ENCODE measurements at regions not wholly inside any gene's neighbourhood (a gene's known extent, or its start where the extent isn't known, plus 50 kb on each side); places are given as distances from the start of the nearest gene placed in this dataset.

DNA sequence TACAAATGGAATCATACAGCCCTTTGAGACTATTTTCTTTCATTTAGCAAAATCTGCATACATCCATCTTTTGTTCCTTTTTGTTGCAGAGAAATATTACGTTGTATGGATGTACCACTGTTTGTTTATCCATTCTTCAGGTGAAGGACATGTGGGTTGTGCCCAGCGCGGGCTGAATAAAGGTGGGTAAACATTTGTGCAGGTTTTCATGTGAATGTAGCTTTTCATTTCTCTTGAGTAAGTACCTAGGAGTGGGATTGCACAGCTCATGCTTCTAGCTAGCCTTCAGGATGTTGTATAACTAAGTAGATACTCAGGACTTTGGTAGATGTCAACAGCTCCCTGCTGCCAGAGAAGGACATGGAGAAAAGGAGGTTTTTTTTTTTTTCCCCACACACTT is 50.6 kb upstream of the SPRED2 start:
- TF ChIP-seq, protein P1, sequence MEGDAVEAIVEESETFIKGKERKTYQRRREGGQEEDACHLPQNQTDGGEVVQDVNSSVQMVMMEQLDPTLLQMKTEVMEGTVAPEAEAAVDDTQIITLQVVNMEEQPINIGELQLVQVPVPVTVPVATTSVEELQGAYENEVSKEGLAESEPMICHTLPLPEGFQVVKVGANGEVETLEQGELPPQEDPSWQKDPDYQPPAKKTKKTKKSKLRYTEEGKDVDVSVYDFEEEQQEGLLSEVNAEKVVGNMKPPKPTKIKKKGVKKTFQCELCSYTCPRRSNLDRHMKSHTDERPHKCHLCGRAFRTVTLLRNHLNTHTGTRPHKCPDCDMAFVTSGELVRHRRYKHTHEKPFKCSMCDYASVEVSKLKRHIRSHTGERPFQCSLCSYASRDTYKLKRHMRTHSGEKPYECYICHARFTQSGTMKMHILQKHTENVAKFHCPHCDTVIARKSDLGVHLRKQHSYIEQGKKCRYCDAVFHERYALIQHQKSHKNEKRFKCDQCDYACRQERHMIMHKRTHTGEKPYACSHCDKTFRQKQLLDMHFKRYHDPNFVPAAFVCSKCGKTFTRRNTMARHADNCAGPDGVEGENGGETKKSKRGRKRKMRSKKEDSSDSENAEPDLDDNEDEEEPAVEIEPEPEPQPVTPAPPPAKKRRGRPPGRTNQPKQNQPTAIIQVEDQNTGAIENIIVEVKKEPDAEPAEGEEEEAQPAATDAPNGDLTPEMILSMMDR (IDR thresholded peaks at IDR 0.05; ENCODE audit: borderline replicate concordance, insufficient read depth, low read depth, low read length), result no peak
- no peak overlapping the region for H3K4me3 ChIP-seq (ENCODE audit: low read depth, low read length)
